ENCODE measurements at regions not wholly inside any gene's neighbourhood (a gene's known extent, or its start where the extent isn't known, plus 50 kb on each side); places are given as distances from the start of the nearest gene placed in this dataset.

DNA sequence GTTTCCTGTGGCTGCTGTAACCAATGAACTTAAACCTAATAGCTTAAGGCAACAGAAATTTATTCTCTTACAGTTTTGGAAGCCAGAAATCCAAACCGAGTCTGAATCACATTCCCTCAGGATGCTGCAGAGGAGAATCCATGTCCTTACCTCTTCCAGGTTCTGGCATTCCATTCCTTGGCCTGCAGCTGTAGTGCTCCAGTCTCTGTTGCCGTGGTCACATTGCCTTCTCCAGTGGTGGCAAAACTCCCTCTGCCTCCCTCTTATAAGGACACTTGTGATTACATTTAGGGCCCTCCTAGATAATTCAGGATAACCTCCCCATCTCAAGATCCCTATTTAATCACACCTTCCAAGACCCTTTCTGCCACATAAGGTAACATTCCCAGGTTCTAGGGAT, 88.7 kb upstream of the SHB start:
- Histone ChIP-seq H4K91ac (replicated peaks; ENCODE audit: insufficient read length, low read length) (no peak overlapping the region), H3K79me2 (ENCODE audit: control insufficient read depth in 1 of 2, insufficient read depth in 2 of 2, low read length in 2 of 2) (no peaks in the 10 kb centered on the region), H3K4me1 (replicated peaks in 1 of 4; ENCODE audit: control insufficient read depth in 3 of 4, insufficient read depth in 4 of 4, low read length in 3 of 4) (no peaks in the 10 kb centered on the region), H3K23me2 (ENCODE audit: low read depth, low read length) (no peaks in the 10 kb centered on the region), H2AK5ac (ENCODE audit: low read depth, low read length) (no peak overlapping the region), H2BK12ac (ENCODE audit: low read depth, low read length) (no peak overlapping the region), H2BK15ac (ENCODE audit: low read length) (no peak overlapping the region), H2AFZ (ENCODE audit: low read length) (no peak overlapping the region), H3K27ac (ENCODE audit: low read depth, low read length) (no peak overlapping the region), H3K4me2 (ENCODE audit: insufficient read depth in 1 of 2, low read depth in 2 of 2, low read length in 2 of 2) (no peak overlapping the region), H3K9ac (replicated peaks in 1 of 4; ENCODE audit: extremely low read depth in 1 of 4, low read depth in 3 of 4, low read length in 3 of 4) (no peak overlapping the region), H3K27me3 (replicated peaks in 1 of 4; ENCODE audit: control insufficient read depth in 3 of 4, extremely low read depth in 1 of 4, insufficient read depth in 3 of 4, low read length in 3 of 4) (peaks cover 0 to 2% (median 0%) of the 10 kb centered on the region in 4 experiments; a peak in 1 of 7 replicates), H4K8ac (ENCODE audit: extremely low read depth, insufficient read depth, low read length) (no peak overlapping the region), H3K9me3 (ENCODE audit: insufficient read depth in 2 of 2, low read depth in 1 of 2, low read length in 1 of 2) (no peaks in the 10 kb centered on the region), H2BK20ac (ENCODE audit: low read length) (no peak overlapping the region), H3K4me3 (ENCODE audit: extremely low read depth in 1 of 4, insufficient read depth in 2 of 4, low read depth in 3 of 4, low read length in 4 of 4) (no peak overlapping the region), H4K20me1 (replicated peaks in 1 of 2; ENCODE audit: control insufficient read depth in 1 of 2, insufficient read depth in 2 of 2, low read length in 2 of 2) (peaks cover 0 to 3% of the 10 kb centered on the region in 2 experiments), H2BK120ac (replicated peaks; ENCODE audit: low read depth, low read length) (no peak overlapping the region), H3K23ac (ENCODE audit: insufficient read length) (no peak overlapping the region), H3K79me1 (ENCODE audit: low read depth, low read length) (no peaks in the 10 kb centered on the region), H3K14ac (ENCODE audit: insufficient read length) (no peak overlapping the region), H3K56ac (replicated peaks; ENCODE audit: insufficient read length, low read depth, low read length) (no peak overlapping the region), H2BK5ac (ENCODE audit: low read depth, low read length) (no peak overlapping the region), H3K36me3 (ENCODE audit: control insufficient read depth in 2 of 4, insufficient read depth in 4 of 4, low read length in 3 of 4) (no peaks in the 10 kb centered on the region), H3K18ac (ENCODE audit: extremely low read depth, low read length) (no peak overlapping the region), H3K4ac (replicated peaks; ENCODE audit: insufficient read length, low read depth, low read length) (no peak overlapping the region), H4K5ac (ENCODE audit: insufficient read length, low read depth, low read length) (no peak overlapping the region)
- 85% methylated on average over 2 of the region's 2 CpGs; no CpG with 5 or more reads in 1 of the 2 experiments for WGBS, 2 experiments (ENCODE audit: extremely low coverage in 1 of 2, insufficient coverage in 1 of 2, insufficient read length in 1 of 2, insufficient replicate concordance in 2 of 2, low coverage in 1 of 2, low lambda C conversion rate in 2 of 2, missing lambda C conversion rate in 1 of 2)
- DNase-seq (ENCODE audit: low read depth in 1 of 2, low spot score in 2 of 2) (no peak), FAIRE-seq (no peak)
- ChIA-PET CTCF (ENCODE audit: partially characterized antibody) (interaction anchor here (1.4 to 1.6 kb wide), 2 partner anchors 49 to 244 kb away, joined by 3 to 4 read pairs; no protein-coding TSS in a partner anchor), POLR2A (ENCODE audit: partially characterized antibody) (no interaction called here)
- TF ChIP-seq CEBPB (IDR thresholded peaks at IDR 0.05; ENCODE audit: low read depth, low read length) (no peak), HDAC2 (IDR thresholded peaks at IDR 0.05; ENCODE audit: borderline replicate concordance in 1 of 2, low read depth in 2 of 2, low read length in 2 of 2) (no peak), RNF2 (IDR thresholded peaks at IDR 0.05; ENCODE audit: borderline replicate concordance, low read depth, low read length, missing control alignments, poor library complexity, severe bottlenecking) (no peak), SIN3A (conservative IDR thresholded peaks at IDR 0.05 in 1 of 2, IDR thresholded peaks at IDR 0.05 in 1 of 2; ENCODE audit: low read depth in 1 of 2, low read length in 2 of 2) (no peak), SP4 (IDR thresholded peaks at IDR 0.05; ENCODE audit: low read length) (no peak), SRF (IDR thresholded peaks at IDR 0.05; ENCODE audit: low read depth, low read length) (no peak), PHF8 (conservative IDR thresholded peaks at IDR 0.05; ENCODE audit: low read depth, low read length) (no peak), RBBP5 (IDR thresholded peaks at IDR 0.05; ENCODE audit: borderline replicate concordance, low read depth, low read length) (no peak), EZH2 (IDR thresholded peaks at IDR 0.05; ENCODE audit: low read depth, low read length, severe bottlenecking) (no peak), RAD21 (IDR thresholded peaks at IDR 0.05 in 1 of 2, conservative IDR thresholded peaks at IDR 0.05 in 1 of 2; ENCODE audit: low read depth in 2 of 2, low read length in 2 of 2) (no peak), POLR2A (IDR thresholded peaks at IDR 0.05; ENCODE audit: control extremely low read depth in 1 of 2, low read depth in 2 of 2, low read length in 2 of 2) (no peak), SAP30 (IDR thresholded peaks at IDR 0.05; ENCODE audit: insufficient read depth, insufficient replicate concordance, low read length) (no peak)

All from H1 (cell line).